ENCODE measurements at regions not wholly inside any gene's neighbourhood (a gene's known extent, or its start where the extent isn't known, plus 50 kb on each side); places are given as distances from the start of the nearest gene placed in this dataset.

- TF ChIP-seq, protein P1, sequence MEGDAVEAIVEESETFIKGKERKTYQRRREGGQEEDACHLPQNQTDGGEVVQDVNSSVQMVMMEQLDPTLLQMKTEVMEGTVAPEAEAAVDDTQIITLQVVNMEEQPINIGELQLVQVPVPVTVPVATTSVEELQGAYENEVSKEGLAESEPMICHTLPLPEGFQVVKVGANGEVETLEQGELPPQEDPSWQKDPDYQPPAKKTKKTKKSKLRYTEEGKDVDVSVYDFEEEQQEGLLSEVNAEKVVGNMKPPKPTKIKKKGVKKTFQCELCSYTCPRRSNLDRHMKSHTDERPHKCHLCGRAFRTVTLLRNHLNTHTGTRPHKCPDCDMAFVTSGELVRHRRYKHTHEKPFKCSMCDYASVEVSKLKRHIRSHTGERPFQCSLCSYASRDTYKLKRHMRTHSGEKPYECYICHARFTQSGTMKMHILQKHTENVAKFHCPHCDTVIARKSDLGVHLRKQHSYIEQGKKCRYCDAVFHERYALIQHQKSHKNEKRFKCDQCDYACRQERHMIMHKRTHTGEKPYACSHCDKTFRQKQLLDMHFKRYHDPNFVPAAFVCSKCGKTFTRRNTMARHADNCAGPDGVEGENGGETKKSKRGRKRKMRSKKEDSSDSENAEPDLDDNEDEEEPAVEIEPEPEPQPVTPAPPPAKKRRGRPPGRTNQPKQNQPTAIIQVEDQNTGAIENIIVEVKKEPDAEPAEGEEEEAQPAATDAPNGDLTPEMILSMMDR (IDR thresholded peaks at IDR 0.05): no peak
- TF ChIP-seq POLR2A (IDR thresholded peaks at IDR 0.05): no peak
Observed at GRCh38 chr13:59043016-59043415, 1120.7 kb downstream of the DIAPH3 start.

Data from gastroesophageal sphincter (tissue), 3 donors.